CD1c-positive myeloid dendritic cell (primary cell): ENCODE measurements at regions not wholly inside any gene's neighbourhood (a gene's known extent, or its start where the extent isn't known, plus 50 kb on each side); places are given as distances from the start of the nearest gene placed in this dataset.
"Not testable (repeated sequence)": the region's sequence is repeated elsewhere in the genome, so short reads cannot be mapped to it uniquely, and the experiment has no call there.

ENCODE experiments used
- DNase-seq: peaks from one replicate; pipeline ENCODE4 v3.0.0-alpha.2; 2016; ENCODE audit errors: extremely low spot score

- DNase-seq: no peak
Observed at GRCh38 chr3:187473778-187474406, 105.7 kb downstream of the RTP4 start.

- DNase-seq: not testable (repeated sequence)
Observed at GRCh38 chr3:187466306-187466705, 98.1 kb downstream of the RTP4 start.

- DNase-seq: no peak
Observed at GRCh38 chr3:187465503-187465902, 97.3 kb downstream of the RTP4 start.

- DNase-seq: no peak
Observed at GRCh38 chr3:187464682-187465081, 96.5 kb downstream of the RTP4 start.

GRCh38 chr3:187458921-187459320 is 90.7 kb downstream of the RTP4 start:
- no peak for DNase-seq

GRCh38 chr3:187458383-187458782 is 90.2 kb downstream of the RTP4 start:
- no peak for DNase-seq

DNA sequence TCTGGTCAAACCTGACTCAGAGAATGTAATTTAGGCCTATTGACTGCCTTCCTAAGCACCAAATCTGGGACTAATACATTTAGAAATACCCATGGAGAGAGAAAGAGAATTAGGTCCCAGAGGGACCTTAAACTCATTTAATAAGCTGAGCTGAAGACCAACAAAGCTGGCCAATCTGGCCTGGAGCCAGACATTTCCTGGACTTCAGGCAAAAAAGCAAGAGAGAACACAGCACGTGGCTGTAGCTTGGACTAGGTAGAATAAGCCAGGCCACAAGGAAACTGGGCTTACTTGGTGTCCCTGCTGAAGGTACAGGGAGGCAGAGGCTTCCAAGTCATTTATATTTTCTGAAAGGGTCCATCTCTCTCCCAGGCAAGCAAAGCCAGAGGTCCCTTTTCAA is 88.1 kb downstream of the RTP4 start:
- DNase-seq: no peak

DNA sequence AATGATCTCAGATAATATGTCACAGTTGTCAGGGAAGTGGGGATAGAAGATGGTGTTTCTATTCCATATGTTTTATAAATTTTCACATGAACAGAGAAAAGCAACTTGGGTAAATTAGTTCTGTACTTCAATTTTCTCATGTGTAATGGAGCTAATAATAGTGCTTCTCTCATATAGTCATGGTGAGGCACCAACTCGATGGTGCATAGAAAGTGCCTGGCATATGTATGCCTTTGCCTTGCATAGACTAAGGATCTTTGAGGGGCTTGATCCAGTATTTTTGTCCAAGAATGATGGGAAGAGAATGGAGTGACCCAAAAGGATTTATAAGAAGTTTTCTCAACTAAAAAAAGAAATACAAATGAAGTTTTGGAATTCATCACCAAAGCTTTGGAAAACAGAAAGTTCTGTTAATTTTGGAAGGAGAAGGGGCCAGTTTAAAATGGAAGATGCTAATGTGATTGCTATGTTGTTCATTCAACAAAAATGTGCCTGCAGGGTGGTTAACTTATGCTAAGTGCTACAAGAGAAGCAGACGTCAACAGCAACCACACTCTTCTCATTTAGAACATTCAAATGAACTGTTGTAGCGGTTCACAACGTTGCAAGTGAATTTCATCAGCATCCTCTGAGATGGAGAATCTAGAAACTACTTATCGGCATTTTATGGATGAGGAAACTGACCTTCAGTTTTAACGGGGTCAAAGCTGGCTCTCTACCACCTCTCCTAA is 86.1 kb downstream of the RTP4 start:
- DNase-seq: no peak

DNA sequence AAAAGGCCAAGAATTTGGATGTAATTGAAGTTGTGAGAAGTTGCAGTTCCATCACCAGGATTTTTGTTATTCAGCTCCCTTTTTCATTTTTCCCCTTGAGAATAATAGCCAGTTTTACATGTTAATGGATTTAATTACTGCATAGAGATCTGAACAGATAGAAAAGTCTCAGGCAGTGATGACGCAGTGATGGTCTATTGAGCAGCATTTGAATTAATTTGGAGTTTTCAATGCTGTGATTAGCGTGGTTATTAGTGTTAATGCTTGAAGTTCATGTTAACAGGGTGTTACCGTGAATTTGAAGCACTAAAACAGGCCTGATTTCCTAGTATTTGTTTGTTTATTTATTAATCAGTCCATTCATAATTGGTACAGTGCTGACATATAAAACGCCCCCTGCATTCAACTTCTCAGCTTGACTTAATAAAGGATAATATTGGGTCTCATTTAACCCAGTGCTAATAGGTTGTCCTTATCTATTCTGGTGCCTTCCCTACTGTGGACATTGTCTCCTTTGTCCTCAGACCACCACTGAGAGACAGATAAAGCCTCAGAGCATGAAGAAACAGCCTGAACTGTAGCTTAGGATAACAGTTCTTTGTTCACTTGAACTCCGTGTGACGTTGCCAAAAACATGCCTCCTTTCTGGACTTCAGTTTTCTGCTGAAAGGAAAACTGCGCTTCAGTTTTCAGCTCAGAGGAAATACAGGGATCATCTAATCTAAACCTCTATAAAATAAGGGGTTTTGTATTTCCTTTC is 82.4 kb downstream of the RTP4 start:
- DNase-seq: no peak

DNA sequence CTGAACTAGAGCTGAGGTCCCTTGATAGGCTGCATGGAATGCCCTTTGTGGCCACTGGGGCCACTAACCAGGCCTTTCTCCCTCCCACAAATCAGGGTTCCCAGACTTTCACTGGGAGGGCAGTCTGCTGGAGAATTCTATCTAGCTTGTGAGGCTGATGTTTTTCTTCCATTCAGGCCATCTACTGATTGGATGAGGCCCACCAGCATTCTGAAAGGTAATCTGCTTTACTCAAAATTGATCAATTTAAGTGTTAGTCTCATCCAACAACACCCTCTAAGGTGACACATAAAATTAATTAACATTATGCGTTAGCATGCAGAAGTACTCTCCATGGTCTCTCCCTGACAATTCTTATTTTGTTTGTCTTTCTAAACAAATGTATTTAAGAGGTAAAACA is 80.5 kb downstream of the RTP4 start:
- no peak for DNase-seq

DNA sequence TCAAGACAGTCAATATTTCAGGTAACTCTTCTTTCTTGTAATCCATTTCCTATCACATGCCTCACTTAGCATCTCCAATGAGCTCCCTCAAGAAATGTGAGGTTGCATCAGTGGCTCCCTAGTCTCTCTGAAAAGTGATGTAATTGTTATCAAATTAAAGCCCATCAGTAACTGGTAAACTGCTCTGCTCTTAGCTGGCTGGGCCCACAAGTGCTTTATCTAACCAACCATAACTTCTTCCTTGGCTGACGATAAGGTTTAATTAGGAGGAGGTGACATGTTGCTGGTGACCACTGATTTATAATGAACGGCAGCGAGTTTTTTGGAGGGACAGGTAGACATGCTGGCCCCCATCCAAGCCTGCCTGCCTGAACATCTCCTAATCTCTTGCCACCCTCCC is 79.6 kb downstream of the RTP4 start:
- no peak for DNase-seq

- DNase-seq: no peak
Observed at GRCh38 chr3:187445356-187445755, 77.2 kb downstream of the RTP4 start.

DNA sequence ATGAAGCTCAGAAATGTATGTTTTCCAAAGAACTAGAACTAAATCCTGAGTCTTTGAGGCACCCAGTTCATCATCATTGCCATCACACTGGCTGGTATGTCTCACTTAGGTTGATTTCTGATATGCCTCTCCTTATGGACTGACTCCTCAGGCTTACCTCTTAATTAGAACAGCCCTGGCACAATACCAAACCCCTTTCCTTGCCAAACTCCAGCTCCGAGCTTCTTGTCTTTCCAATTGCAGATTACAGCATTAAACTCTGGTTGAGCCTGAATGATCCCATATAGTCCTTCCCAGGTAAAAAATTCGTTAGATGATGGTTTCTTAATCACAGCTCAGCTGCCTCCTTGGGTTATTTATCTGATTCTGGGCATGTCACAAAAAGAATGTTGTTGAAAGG is 66.3 kb downstream of the RTP4 start:
- no peak for DNase-seq

DNA sequence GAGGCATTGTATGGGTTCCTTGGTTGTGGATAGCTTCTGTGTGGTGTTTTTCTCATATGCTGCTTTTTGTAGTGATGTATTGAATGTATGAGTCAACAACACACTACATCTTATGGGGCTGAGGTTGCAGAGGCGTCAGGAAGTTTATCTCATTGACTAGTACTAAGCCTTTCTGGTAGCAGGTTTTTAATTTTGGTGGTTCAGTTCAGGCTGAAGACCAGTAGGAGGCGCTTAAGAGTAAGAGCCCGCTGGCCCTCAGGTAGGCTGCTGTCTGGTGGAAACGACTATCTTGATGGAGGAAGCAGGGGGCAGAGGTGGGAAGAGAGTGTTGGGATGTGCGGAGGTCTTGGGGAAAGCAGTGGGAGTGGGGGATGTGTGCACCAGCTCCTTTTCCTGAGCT is 62.4 kb downstream of the RTP4 start:
- DNase-seq: no peak
